ENCODE measurements at regions not wholly inside any gene's neighbourhood (a gene's known extent, or its start where the extent isn't known, plus 50 kb on each side); places are given as distances from the start of the nearest gene placed in this dataset.

DNA sequence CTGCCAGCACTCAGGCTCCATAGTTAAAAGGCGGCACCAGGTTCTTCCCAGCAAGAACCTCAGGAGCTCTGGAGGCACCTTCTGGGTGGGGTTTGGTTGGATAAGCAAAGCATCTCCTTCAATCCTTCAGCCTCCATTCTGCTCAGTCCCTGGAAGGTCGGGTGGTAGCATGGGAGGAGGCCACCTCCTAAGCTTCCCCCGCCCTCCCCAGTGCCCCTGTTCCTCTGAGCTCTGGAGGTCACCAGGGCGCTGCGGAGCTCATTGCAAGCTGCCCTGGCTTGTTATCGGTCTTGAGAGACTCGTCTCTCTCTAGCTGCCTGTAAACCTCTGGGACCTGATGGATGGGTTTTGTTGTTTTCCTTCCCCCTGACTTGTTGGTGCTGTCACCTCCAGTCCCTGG, 124.8 kb downstream of the RPLP1 start:
- no peak for DNase-seq

- no peak for DNase-seq
Observed at GRCh38 chr15:69578252-69578651, 125.6 kb downstream of the RPLP1 start.

DNA sequence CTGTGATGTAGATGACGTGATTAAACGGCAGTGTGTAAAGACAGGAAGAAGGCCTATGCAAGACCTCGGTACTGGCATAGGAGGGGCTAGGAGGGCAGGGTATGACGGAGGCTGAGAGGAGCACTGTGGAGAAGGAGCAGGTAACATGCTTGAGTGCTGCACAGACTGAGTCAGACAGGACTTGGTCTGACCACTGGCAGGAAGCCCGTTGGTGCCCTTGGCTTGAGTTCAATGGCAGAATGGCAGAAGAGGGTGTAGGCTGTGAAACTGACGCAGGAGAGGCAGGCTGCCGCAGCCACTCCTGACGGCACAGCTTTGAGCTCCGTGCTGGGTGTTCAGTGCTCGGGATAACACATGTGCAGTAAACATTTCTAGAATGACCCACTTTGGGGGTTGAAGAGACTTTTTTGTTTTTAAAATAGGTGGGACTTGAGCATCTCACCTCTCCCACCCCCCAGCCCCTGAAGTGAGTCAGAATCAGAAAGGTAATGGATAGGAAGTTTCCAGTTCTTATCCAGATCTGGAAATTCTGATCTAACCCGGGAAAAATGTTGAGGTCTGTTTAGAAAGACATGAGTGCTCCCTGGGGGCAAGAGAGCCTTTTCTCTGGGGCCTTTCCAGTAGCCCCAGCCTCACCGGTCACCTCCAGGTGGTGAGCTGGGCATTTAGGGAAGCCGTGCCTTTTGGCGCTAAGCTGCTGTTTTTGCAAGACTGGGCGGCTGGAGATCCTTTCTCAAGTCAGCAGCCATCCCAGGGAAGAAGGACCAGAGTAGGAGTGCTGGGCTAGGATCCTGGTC, 126.4 kb downstream of the RPLP1 start:
- no peak for DNase-seq

- no peak for DNase-seq
Observed at GRCh38 chr15:69579950-69580618, 127.5 kb downstream of the RPLP1 start.

DNA sequence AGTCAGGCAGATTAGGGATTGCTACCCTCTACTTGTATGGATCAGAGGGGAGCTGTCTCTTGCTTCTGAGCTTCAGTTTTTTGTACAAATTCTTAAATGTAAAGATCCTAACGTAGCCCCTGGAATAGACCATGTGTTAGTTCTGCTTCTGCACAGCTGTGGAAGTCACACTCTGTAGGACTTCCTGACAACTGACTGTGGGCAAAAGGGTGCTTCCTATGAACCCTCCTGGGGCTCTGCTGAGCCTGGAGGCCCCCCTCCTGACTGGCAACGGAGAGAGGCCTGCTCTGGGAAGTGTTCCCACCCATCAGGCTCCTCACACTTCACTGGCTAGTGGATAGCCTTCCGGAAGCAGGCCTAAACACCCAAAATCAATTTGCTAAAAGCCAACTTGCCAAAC, 131.0 kb downstream of the RPLP1 start:
- DNase-seq = no peak

DNA sequence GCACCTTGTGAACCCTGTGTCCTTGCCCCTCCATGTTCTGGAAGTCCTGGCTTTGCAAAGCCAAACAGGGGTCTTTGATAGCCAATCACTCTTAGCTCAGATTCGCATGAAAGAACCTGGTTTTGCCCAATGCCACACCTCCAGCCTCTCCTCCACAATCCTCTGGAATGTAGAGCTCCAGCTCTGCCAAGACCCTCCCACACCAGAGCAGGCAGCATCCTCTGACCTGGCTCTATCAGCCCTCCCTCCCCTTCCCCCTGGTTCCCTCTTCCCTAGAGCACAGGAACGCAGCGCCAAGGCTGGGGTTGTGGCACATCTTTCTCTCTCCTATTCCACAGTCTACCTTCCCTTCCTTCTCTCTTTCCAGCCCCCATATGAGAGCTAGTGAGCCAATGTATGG, 133.3 kb downstream of the RPLP1 start:
- no peak for DNase-seq

DNA sequence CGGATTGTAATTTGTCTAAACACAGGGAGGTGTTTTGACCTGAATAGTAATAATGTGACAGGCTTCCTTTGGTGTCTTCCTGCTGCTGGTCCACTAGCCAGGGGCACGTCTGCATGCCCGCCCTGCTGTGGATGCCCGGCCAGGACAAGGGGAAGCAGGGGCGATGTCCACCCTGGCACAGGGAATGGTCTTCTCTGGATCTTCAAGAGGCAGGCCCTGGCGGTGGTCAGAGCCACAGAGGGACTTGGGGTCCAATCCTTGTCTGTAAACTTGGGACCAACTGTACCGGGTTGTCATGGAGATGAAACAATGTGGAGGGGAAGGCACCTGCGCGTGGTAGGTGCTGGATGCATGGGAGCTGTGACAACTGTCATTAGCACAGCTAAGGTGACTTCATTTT, 134.1 kb downstream of the RPLP1 start:
- no peak for DNase-seq

DNA sequence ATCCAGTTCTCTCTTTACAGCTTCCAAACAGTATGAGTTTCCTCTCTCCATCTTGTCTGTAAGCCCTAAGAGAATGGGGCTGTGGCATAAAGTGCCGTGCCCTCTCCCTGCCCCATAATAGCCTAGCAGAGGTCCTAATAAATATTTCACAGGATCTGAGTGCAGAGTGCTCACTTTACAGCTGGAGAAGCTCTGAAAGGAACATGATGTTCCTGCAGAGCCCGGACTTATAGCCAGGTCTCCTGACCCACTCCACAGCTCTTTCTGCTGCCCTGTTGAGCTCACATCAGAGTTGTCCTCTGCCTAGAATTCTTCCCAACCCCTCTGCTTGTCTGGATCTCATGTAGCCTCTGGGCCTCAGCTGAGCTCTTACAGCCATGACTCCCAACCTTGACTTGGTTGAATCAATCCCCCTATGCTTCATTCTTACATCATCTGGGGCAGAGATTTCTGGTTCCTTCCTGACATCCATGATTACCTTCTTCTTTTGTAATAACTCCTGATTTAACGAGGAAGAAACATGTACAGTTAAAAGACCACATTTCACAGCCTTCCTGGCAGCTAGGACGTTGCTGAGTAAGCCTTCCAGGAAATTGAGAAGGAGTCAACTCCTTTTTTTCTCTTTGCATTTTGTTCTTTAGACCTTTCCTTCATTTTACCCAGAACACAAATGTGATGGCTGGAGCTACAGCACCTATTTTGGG, 135.3 kb downstream of the RPLP1 start:
- DNase-seq = no peak

- DNase-seq = no peak
Observed at GRCh38 chr15:69590201-69590710, 137.6 kb downstream of the RPLP1 start.

GRCh38 chr15:69590932-69591524, 138.4 kb downstream of the RPLP1 start:
- DNase-seq = no peak

DNA sequence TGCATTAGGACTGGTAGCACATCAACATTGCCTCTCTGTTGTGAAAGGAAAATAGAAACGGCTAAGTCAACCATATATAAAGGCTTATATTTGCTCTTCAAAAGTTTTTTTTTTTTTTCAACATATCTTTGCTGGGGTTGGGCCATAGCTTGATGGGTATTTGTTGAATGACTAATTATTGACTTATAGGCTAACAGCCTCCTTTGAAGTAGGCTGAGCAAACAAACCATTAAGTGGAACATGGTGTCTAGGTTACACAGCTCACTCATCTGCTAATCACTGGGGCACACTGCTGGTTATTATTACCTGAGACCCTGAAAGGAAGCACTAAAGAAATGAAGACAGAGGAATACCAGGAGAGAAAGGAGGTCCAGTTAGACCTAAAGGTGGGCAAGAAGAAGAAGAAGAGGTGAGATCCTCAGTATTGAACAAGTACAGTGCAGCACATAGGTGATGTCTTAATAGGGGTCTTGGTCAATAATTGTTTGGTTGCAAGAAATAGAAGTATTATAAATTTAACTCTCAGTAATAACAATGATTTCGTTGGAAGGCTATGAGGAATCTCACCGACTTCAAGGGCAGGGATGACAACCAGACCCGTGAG, 139.4 kb downstream of the RPLP1 start:
- DNase-seq = peak; percentile 98

DNA sequence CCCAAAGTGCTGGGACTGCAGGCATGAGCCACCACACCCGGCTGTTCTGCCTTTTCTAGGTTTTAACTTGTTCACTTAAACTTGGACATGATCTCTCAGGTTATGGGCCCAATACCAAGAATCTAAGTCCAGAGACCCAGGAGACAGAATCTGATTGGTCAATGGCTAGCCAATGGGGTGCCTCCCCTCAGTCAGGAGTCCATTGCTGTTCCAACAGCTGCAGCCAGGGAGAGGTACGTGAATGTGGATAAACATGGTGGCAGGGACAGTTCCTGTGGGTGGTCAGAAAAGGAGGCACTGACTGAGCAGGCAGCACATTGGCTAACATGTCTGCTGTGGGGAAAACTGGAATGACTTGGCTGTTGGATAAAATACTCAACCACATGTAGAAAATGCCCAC, 140.3 kb downstream of the RPLP1 start:
- no peak for DNase-seq

- DNase-seq = no peak
Observed at GRCh38 chr15:69593488-69593887, 140.9 kb downstream of the RPLP1 start.

DNA sequence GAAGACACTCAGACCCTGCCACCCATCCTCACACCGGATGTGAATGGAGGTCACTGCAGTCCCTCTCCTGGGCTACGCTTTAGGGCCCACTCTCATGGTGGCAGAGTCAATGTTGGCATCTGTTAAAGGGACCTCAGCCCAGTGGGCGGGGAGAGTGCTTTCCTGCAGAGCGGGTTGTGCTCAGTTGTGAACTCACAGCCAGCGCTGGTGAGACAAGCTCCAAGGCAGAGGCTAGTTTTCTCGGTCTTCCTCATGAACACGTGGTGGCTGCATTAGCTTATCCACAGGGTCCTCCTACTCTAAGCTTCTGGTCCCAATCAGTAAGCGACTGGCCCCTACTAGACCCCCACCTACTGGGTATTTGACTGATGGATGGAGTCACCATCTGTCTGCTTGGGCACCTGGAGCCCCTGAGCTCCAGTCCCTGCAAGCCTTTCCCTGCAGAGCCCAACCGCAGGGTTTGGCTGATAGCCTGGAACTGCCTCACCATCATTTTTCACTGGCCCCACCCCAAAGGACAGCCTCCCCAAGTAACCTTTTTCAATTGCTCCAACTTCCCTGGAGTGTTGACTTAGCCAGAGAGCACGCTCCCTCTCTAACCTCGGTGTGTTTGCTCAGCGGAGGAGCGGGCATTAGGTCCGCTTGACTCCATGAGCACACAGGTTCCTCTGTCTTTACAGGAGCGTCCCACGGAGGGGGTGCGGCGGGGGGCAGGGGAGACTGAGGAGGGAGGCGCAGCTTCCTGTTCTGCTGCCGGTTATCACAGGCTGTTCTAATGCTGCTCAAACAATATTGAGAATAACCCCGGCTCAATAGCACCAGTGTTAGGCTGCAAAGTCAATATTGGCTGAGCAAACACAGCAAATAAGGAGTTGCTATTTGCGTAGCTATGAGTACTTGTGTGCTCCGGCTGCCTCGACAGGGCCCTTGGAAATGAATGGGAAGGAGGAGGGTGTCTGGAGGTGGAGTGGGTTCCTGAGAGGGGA, 141.7 kb downstream of the RPLP1 start:
- DNase-seq = peak; percentile 100

GRCh38 chr15:69595009-69595791, 142.6 kb downstream of the RPLP1 start:
- no peak for DNase-seq

- DNase-seq = no peak
Observed at GRCh38 chr15:69597061-69597592, 144.5 kb downstream of the RPLP1 start.

- no peak for DNase-seq
Observed at GRCh38 chr15:69599271-69599670, 146.7 kb downstream of the RPLP1 start.

- DNase-seq = no peak
Observed at GRCh38 chr15:69600556-69601085, 148.0 kb downstream of the RPLP1 start.

- no peak for DNase-seq
Observed at GRCh38 chr15:69601711-69602504, 149.3 kb downstream of the RPLP1 start.

Data from NCI-H1417 treated with DMSO at 0.1 percent for 48 hours (cell line).